Stimulated activated CD8-positive, alpha-beta memory T cell treated with anti-CD3 and anti-CD28 coated beads, Interleukin-4, amount 100 ng/mL, for 1 hour (primary cell): ENCODE measurements at regions not wholly inside any gene's neighbourhood (a gene's known extent, or its start where the extent isn't known, plus 50 kb on each side); places are given as distances from the start of the nearest gene placed in this dataset.
"Not testable (repeated sequence)": the region's sequence is repeated elsewhere in the genome, so short reads cannot be mapped to it uniquely, and the experiment has no call there.

ENCODE experiments used
- DNase-seq, 2 donors: peaks; one replicate each; pipeline ENCODE4 v3.0.0-alpha.2; 2020; ENCODE audit warnings: low read depth in 2 of 2, low spot score in 1 of 2

- DNase-seq: no peak
Measured at GRCh38 chr6:11486959-11487358, 50.6 kb upstream of the TMEM170B start.

- DNase-seq: no peak
Measured at GRCh38 chr6:11486486-11486885, 51.1 kb upstream of the TMEM170B start.

- no peak for DNase-seq
Measured at GRCh38 chr6:11486051-11486450, 51.5 kb upstream of the TMEM170B start.

- DNase-seq: no peak
Measured at GRCh38 chr6:11485271-11485670, 52.3 kb upstream of the TMEM170B start.

- DNase-seq: no peak
Measured at GRCh38 chr6:11484441-11484840, 53.1 kb upstream of the TMEM170B start.

GRCh38 chr6:11482616-11483015, 54.9 kb upstream of the TMEM170B start:
- no peak for DNase-seq

GRCh38 chr6:11480541-11480940, 57.0 kb upstream of the TMEM170B start:
- no peak for DNase-seq

GRCh38 chr6:11479296-11479695, 58.3 kb upstream of the TMEM170B start:
- DNase-seq: no peak

- no peak for DNase-seq
Measured at GRCh38 chr6:11478586-11478985, 59.0 kb upstream of the TMEM170B start.

- DNase-seq: no peak
Measured at GRCh38 chr6:11475016-11475415, 62.5 kb upstream of the TMEM170B start.

- no peak for DNase-seq
Measured at GRCh38 chr6:11473008-11473740, 64.4 kb upstream of the TMEM170B start.

- DNase-seq: no peak
Measured at GRCh38 chr6:11471261-11471660, 66.3 kb upstream of the TMEM170B start.

GRCh38 chr6:11469684-11470083, 67.9 kb upstream of the TMEM170B start:
- no peak for DNase-seq

GRCh38 chr6:11468271-11468670, 69.3 kb upstream of the TMEM170B start:
- DNase-seq: not testable (repeated sequence)

- no peak for DNase-seq
Measured at GRCh38 chr6:11467364-11467763, 70.2 kb upstream of the TMEM170B start.

- no peak for DNase-seq
Measured at GRCh38 chr6:11463398-11463780, 74.2 kb upstream of the TMEM170B start.

GRCh38 chr6:11462742-11463397, 74.7 kb upstream of the TMEM170B start:
- DNase-seq: no peak

GRCh38 chr6:11460837-11461661, 76.5 kb upstream of the TMEM170B start:
- no peak for DNase-seq

- DNase-seq: no peak
Measured at GRCh38 chr6:11460001-11460668, 77.4 kb upstream of the TMEM170B start.

- DNase-seq: no peak
Measured at GRCh38 chr6:11459079-11459610, 78.4 kb upstream of the TMEM170B start.

GRCh38 chr6:11458509-11458908, 79.0 kb upstream of the TMEM170B start:
- no peak for DNase-seq
